IPS DF 19.7 (cell line): ENCODE measurements at regions not wholly inside any gene's neighbourhood (a gene's known extent, or its start where the extent isn't known, plus 50 kb on each side); places are given as distances from the start of the nearest gene placed in this dataset.
"Not testable (repeated sequence)": the region's sequence is repeated elsewhere in the genome, so short reads cannot be mapped to it uniquely, and the experiment has no call there.

Experiments used
- DNase-seq: peaks from one replicate; pipeline ENCODE4 v3.0.0-alpha.2; 2013; ENCODE audit warnings: low read depth, low spot score

- no peak for DNase-seq
Observed at GRCh38 chr9:80492221-80492620, 920.5 kb downstream of the TLE4 start.

- no peak for DNase-seq
Observed at GRCh38 chr9:80491086-80491696, 919.4 kb downstream of the TLE4 start.

GRCh38 chr9:80489329-80489728 lies 917.6 kb downstream of the TLE4 start:
- no peak for DNase-seq

GRCh38 chr9:80485420-80486250 lies 913.9 kb downstream of the TLE4 start:
- no peak for DNase-seq

- DNase-seq = not testable (repeated sequence)
Observed at GRCh38 chr9:80482251-80482650, 910.5 kb downstream of the TLE4 start.

- DNase-seq = no peak
Observed at GRCh38 chr9:80467632-80468031, 895.9 kb downstream of the TLE4 start.

- no peak for DNase-seq
Observed at GRCh38 chr9:80465556-80465955, 893.8 kb downstream of the TLE4 start.

- DNase-seq = peak; percentile 7
Observed at GRCh38 chr9:80449513-80449912, 877.7 kb downstream of the TLE4 start.

GRCh38 chr9:80448996-80449395 lies 877.2 kb downstream of the TLE4 start:
- no peak for DNase-seq

GRCh38 chr9:80447876-80448275 lies 876.1 kb downstream of the TLE4 start:
- no peak for DNase-seq

- DNase-seq = no peak
Observed at GRCh38 chr9:80440724-80441123, 869.0 kb downstream of the TLE4 start.

GRCh38 chr9:80437825-80438224 lies 866.1 kb downstream of the TLE4 start:
- no peak for DNase-seq

- DNase-seq = no peak
Observed at GRCh38 chr9:80437091-80437640, 865.4 kb downstream of the TLE4 start.

GRCh38 chr9:80435591-80435990 lies 863.8 kb downstream of the TLE4 start:
- no peak for DNase-seq

- no peak for DNase-seq
Observed at GRCh38 chr9:80426992-80427391, 855.2 kb downstream of the TLE4 start.

- DNase-seq = no peak
Observed at GRCh38 chr9:80417211-80417773, 845.5 kb downstream of the TLE4 start.

GRCh38 chr9:80410106-80410505 lies 838.3 kb downstream of the TLE4 start:
- DNase-seq = peak; percentile 96

GRCh38 chr9:80407220-80407619 lies 835.5 kb downstream of the TLE4 start:
- DNase-seq = no peak

- DNase-seq = no peak
Observed at GRCh38 chr9:80401243-80401642, 829.5 kb downstream of the TLE4 start.

- no peak for DNase-seq
Observed at GRCh38 chr9:80400624-80401230, 829.0 kb downstream of the TLE4 start.

- no peak for DNase-seq
Observed at GRCh38 chr9:80399606-80400005, 827.8 kb downstream of the TLE4 start.

GRCh38 chr9:80387828-80388227 lies 816.1 kb downstream of the TLE4 start:
- DNase-seq = no peak
